Skin epidermis (tissue), 12 donors: ENCODE measurements at regions not wholly inside any gene's neighbourhood (a gene's known extent, or its start where the extent isn't known, plus 50 kb on each side); places are given as distances from the start of the nearest gene placed in this dataset.

Source experiments
- H3K27ac ChIP-seq, 21 experiments: fragments of 200-600 bp; sonication (generic) in 11 of 21; one replicate each; pipeline ENCODE4 v1.5.0; 2020; ENCODE audit warnings: mild to moderate bottlenecking in 3 of 21, inconsistent platforms in 2 of 21, moderate library complexity in 2 of 21
- H3K4me3 ChIP-seq, 7 experiments: fragments of 200-600 bp; sonication (generic) in 2 of 7; one replicate each; pipeline ENCODE4 v1.5.0; 2020; ENCODE audit warnings: inconsistent platforms in 2 of 7, mild to moderate bottlenecking in 2 of 7, moderate library complexity in 1 of 7

- H3K4me3 ChIP-seq: peak overlapping the region in 1 of 7 experiments; percentile 5
Observed at GRCh38 chr2:160970052-160970965, 189.9 kb upstream of the TANK start.

GRCh38 chr2:160973991-160974390 is 186.2 kb upstream of the TANK start:
- H3K4me3 ChIP-seq: no peak overlapping the region
- no peak overlapping the region for H3K27ac ChIP-seq

More at GRCh38 chr2:160970052-160970965, 189.9 kb upstream of the TANK start:
- H3K27ac ChIP-seq: peak overlapping the region in 15 of 21 experiments; percentile 6 to 80 (median 55)

- no peak overlapping the region for H3K27ac ChIP-seq
- no peak overlapping the region for H3K4me3 ChIP-seq
Observed at GRCh38 chr2:160974803-160975202, 185.4 kb upstream of the TANK start.

GRCh38 chr2:160976797-160977196 is 183.4 kb upstream of the TANK start:
- no peak overlapping the region for H3K27ac ChIP-seq

GRCh38 chr2:160977376-160977775 is 182.9 kb upstream of the TANK start:
- Histone ChIP-seq H3K27ac (no peak overlapping the region), H3K4me3 (no peak overlapping the region)

More at GRCh38 chr2:160976797-160977196, 183.4 kb upstream of the TANK start:
- no peak overlapping the region for H3K4me3 ChIP-seq

- Histone ChIP-seq H3K27ac (no peak overlapping the region), H3K4me3 (no peak overlapping the region)
Observed at GRCh38 chr2:160977854-160978253, 182.4 kb upstream of the TANK start.

GRCh38 chr2:160984426-160985077 is 175.7 kb upstream of the TANK start:
- no peak overlapping the region for H3K27ac ChIP-seq

GRCh38 chr2:160989778-160990177 is 170.4 kb upstream of the TANK start:
- no peak overlapping the region for H3K4me3 ChIP-seq
- peak overlapping the region in 1 of 21 experiments; percentile 27 for H3K27ac ChIP-seq

More at GRCh38 chr2:160984426-160985077, 175.7 kb upstream of the TANK start:
- no peak overlapping the region for H3K4me3 ChIP-seq

GRCh38 chr2:160993654-160994061 is 166.6 kb upstream of the TANK start:
- Histone ChIP-seq H3K4me3 (no peak overlapping the region), H3K27ac (peak overlapping the region in 5 of 21 experiments; percentile 4 to 17 (median 16))

GRCh38 chr2:160994141-160995002 is 165.9 kb upstream of the TANK start:
- H3K4me3 ChIP-seq: no peak overlapping the region
- H3K27ac ChIP-seq: peak overlapping the region in 5 of 21 experiments; percentile 4 to 17 (median 16)

GRCh38 chr2:160996584-160996983 is 163.6 kb upstream of the TANK start:
- H3K27ac ChIP-seq: no peak overlapping the region
- H3K4me3 ChIP-seq: no peak overlapping the region

GRCh38 chr2:161004379-161004778 is 155.8 kb upstream of the TANK start:
- H3K4me3 ChIP-seq: no peak overlapping the region
- no peak overlapping the region for H3K27ac ChIP-seq

- H3K4me3 ChIP-seq: no peak overlapping the region
Observed at GRCh38 chr2:161005170-161005569, 155.1 kb upstream of the TANK start.

GRCh38 chr2:161008311-161008710 is 151.9 kb upstream of the TANK start:
- Histone ChIP-seq H3K4me3 (no peak overlapping the region), H3K27ac (no peak overlapping the region)

More at GRCh38 chr2:161005170-161005569, 155.1 kb upstream of the TANK start:
- H3K27ac ChIP-seq: no peak overlapping the region

GRCh38 chr2:161010503-161011015 is 149.7 kb upstream of the TANK start:
- H3K27ac ChIP-seq: no peak overlapping the region
- no peak overlapping the region for H3K4me3 ChIP-seq

GRCh38 chr2:161017780-161018470 is 142.3 kb upstream of the TANK start:
- Histone ChIP-seq H3K27ac (peak overlapping the region in 3 of 21 experiments; percentile 12 to 25 (median 19)), H3K4me3 (no peak overlapping the region)

GRCh38 chr2:161019311-161019710 is 140.9 kb upstream of the TANK start:
- H3K27ac ChIP-seq: no peak overlapping the region
- H3K4me3 ChIP-seq: no peak overlapping the region

- Histone ChIP-seq H3K4me3 (no peak overlapping the region), H3K27ac (no peak overlapping the region)
Observed at GRCh38 chr2:161020437-161020836, 139.8 kb upstream of the TANK start.

- no peak overlapping the region for H3K27ac ChIP-seq
- no peak overlapping the region for H3K4me3 ChIP-seq
Observed at GRCh38 chr2:161028581-161028980, 131.6 kb upstream of the TANK start.
